ENCODE measurements at regions not wholly inside any gene's neighbourhood (a gene's known extent, or its start where the extent isn't known, plus 50 kb on each side); places are given as distances from the start of the nearest gene placed in this dataset.
"Not testable (repeated sequence)": the region's sequence is repeated elsewhere in the genome, so short reads cannot be mapped to it uniquely, and the experiment has no call there.

- not testable (repeated sequence) for TF ChIP-seq CTCF, POLR2A (IDR thresholded peaks at IDR 0.05)
These were observed 135.2 kb upstream of the PDE1C start for GRCh38 chr7:32205298-32205824.
